Iris pigment epithelial cell (primary cell): ENCODE measurements at regions not wholly inside any gene's neighbourhood (a gene's known extent, or its start where the extent isn't known, plus 50 kb on each side); places are given as distances from the start of the nearest gene placed in this dataset.
A peak's percentile ranks its signal among the peaks of the same experiment; 100 is the strongest.
"Not testable (repeated sequence)": the region's sequence is repeated elsewhere in the genome, so short reads cannot be mapped to it uniquely, and the experiment has no call there.

Source experiments
- DNase-seq: peaks from one replicate; pipeline ENCODE4 v3.0.0-alpha.2; 2011; ENCODE audit warnings: low read depth

DNA sequence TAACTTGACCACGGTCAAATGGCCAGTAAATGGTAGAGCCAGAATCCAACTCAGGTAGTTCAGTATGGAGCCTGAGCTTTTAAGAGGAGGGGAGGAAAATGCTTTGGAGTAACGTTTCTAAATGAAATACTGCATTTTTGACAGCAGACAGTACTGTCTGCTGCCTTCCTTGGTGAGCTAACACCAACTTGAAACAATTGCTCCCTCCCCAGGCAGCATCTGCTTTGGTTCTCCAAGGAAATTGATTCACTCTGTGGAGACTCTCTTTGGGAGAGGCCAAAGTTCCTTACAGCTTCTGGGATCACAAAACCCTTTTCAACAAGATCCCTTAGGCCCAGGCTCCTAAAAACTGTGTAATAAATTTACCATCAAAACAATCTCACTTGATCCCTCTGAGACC lies 75.2 kb upstream of the SSBP2 start:
- no peak for DNase-seq

DNA sequence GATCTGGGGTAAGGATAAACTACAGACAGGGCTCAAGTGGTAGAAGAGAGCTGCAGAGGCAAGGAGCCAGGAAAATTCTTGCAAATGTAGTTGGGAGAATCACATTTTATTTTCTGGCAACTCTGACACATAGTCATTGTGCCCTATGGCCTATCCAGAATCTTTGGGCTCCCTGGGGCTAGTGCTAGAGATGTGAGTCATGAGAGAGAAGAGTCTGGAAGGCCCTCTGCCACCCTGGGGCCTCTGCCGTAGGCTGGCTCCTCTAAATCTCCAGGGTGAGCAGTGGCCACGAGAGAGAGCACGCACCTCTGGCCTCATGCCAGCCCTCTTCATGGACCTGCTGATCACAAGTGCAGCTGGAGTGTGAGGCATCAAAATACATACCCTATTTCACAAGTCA lies 74.3 kb upstream of the SSBP2 start:
- DNase-seq: peak; percentile 67

DNA sequence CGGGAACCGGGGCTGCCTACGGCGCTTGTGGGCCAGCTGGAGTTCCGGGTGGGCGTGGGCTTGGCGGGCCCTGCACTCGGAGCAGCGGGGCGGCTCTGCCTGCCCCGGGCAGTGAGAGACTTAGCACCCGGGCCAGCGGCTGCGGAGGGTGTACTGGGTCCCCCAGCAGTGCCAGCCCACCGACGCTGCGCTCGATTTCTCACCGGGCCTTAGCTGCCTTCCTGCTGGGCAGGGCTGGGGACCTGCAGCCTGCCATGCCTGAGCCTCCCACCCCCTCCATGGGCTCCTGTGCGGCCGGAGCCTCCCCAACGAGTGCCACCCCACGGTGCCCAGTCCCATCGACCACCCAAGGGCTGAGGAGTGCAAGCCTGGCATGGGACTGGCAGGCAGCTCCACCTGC lies 72.8 kb upstream of the SSBP2 start:
- DNase-seq: not testable (repeated sequence)

DNA sequence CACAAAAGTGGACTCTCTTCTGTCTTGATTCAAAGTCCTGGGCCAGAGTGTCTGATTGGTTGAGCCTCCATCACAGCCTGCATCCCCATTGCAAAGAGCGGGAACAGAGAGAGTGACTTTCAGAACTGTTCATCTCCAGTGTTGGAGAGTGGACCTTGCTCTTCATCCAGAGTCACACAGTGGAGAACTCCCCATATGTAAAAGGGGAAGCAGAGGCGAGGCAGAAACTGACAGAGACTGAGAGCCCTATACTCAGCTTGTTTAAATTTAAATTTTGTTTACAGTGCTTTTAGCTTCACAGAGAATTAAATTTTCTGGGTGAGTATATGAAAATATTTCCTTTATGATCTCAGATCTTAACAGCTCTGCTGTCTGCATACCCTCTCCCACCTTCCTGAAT lies 70.0 kb upstream of the SSBP2 start:
- DNase-seq: no peak

DNA sequence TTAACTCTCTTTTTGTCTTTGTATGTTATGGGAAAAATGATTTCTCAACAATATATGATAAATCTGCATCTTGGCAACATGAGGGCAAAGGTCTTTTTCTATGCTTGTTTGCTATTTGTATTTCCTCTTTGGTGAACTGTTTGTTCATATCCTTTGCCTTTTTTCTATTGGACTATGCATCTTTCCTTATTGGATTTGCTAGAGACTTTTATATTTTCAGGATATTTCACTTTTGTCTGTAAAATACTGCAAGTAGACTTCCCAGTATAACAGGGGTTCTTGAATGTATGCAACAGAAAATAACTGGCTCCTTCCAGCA lies 69.4 kb upstream of the SSBP2 start:
- DNase-seq: no peak

DNA sequence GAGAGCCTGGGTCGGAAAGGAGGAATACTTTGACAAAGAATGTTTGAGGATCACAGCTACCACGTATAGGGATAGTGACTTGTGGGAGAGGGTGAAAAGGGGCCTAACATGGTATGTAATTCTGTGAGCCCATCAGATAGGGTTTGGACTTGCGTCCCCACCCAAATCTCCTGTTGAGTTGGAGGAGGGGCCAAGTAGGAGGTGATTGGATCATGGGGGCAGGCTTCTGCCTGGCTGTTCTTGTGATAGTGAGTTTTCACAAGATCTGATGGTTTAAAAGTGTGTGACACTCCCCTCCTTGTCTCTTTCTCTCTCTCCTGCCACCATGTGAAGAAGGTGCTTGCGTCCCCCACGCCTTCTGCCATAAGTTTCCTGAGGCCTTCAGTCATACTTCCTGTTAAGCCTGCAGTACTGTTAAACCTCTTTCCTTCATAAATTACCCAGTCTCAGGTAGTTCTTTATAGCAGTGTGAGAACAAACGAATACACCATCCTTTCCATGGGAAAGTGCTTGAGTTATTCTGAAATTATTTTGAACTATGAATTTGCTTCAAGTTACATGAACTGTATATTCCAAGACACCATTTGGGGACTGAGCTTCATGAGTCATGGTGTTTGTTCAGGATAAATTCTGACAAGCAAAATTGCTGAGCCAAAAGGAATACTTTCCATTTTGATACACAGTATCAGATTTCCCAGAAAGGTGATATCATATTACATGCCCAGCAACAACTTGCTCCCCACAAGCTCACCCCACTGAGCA lies 68.8 kb upstream of the SSBP2 start:
- DNase-seq: peak; percentile 80

DNA sequence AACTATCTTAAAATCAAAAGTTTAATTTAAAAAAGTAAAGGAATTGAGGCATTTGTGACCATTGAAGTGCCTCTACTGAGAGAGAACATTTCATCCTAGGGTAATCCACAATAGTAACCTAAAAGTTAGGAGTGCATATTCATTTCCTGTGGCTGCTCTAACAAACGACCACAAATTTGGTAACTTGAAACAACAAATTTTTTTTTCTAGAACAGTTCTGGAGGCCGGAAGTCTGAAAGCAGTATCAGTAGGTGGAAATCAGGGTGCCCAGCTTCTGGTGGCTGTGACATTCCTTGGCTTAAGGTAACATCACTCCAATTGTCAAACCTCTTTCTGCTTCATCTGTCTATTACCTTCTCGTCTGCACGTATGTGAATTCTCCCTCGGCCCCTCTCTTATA lies 67.1 kb upstream of the SSBP2 start:
- DNase-seq: no peak

DNA sequence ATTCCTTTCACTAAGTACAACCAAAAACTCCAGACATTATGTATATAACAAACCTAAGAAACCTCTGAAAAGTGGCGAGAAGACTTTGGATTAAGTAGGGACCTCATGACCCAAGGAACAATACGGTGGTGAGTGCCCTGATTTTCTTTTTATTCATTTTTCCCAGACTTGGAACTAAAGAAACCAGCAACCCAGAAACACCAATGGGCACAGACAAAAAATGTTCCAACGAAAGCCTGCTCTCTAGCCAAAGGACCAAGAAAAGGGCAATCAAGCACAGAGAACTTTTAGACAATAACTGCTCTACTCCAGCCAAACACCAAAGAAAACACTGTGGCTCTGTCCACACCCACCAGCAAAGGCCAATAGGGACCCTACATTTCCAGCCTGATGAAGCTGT lies 66.2 kb upstream of the SSBP2 start:
- no peak for DNase-seq

DNA sequence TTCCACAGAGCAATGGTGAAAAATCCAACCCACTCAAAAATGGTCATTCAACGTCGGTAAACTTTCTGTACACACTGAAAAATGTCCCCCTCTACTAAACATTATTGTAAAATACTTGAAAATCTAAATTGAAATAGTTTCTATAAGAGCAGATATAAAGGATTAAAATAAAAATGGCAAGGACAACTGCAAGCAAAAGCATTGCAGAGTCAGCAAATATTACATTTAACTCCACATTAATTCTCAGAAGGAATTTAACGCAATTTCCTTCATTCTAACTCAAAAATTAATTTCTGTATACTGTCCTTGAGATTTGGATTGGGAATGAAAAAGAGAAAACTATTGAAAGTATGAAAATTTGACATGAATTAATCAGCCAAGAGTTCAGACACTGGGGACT lies 64.4 kb upstream of the SSBP2 start:
- DNase-seq: no peak

DNA sequence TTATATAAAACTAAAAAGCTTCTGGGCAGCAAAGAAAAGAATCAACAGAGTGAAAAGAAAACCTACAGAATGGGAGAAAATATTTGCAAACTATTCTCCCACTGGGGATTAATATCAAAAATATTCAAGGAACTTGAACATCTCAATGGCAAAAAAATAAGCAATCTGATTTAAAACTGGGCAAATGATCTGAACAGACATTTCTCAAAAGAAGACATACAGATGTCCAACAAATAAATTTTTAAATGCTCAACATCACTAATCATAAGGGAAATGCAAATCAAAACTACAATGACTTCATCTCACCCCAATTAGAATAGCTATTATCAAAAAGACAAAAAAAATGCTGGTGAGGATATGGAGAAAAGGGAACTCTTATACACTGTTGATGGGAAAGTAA lies 57.2 kb upstream of the SSBP2 start:
- DNase-seq: no peak

DNA sequence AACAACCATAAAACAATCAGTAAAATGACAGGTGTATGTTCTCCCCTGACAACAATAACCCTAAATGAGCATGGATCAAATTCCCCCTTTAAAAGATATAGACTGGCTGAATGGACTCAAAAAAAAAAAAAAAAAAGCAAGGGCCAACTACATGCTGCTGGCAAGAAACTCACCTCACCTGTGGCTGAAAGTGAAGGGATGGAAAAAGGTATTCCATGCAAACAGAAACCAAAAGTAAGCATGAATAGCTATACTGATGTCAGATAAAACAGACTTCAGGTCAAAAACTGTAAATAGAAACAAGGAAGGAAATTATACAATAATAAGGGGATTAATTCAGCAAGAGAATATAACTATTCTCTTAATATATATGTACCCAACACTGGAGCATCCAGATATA lies 54.2 kb upstream of the SSBP2 start:
- no peak for DNase-seq

DNA sequence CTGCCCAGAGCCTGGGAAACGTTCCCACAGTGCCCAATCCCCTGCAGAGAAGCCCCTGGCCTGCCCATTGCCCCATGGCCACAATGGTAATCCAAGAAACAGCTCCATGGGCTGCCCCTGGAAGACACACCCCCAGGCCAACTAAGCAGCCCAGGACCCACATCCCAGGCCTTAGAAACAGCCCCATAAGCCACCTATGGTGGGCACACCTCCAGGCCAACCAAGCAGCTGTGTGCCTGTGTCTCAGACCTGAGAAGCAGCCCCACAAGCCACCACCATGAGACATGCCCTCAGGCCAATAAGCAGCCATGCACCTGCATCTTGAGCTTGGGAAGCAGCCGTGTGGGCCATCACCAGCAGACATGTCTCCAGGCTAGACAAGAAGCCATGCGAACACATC lies 52.9 kb upstream of the SSBP2 start:
- no peak for DNase-seq

DNA sequence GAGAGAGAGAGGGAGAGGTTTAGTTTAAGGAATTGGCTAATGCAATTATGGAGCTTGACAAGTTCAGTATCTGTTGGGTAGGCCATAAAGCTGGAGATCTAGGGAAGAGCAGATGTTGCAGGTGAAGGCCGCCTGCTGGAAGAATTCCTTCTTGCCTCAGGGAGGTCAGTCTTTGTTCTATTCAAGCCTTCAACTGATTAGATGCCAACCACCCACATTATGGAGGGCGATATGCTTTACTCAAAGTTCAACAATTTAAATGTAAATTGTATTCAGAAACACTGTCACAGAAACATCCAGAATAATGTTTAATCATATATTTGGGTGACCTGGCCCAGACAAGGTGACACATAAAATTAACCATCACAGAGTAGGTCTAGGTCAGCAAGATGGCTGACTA lies 51.7 kb upstream of the SSBP2 start:
- DNase-seq: no peak

DNA sequence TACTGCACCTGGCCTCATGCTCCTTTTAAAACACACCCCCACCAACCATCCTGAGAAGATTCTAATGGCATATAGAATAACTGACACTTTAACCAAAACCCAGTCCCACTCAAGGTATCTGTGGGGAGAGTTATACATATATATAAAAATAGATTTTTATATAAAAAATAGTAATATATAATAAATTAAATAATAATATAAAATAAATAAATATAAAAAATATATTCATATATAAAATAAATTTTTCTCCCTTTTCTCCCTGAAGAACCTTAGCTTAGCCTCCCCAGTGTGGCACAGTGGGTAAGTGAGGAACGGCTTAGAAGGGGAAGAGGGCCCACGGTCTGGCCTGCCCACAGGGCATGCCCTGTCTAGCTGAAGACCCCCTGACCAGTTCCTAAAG lies 51.1 kb upstream of the SSBP2 start:
- no peak for DNase-seq

DNA sequence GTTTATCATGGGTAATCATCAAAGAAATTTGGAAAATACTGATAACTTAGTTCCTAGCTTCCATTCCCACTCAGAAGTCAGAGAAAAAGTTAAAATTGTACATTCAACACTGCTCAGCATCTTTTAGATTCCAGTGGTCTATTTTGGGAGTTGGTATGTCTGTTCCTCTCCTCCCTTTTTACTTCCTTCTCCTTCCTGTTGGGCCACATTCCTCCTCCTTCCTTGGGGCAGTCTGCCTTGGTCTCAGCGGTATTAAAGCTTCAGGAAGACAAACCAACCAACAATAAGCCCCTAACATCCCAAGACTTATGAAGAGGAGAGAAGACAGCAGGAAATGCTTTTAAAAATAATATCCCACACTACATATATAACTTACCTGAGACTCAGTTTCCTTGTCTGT lies 49.9 kb upstream of the SSBP2 start:
- DNase-seq: no peak
